Liver (tissue), 7 donors: ENCODE measurements at regions not wholly inside any gene's neighbourhood (a gene's known extent, or its start where the extent isn't known, plus 50 kb on each side); places are given as distances from the start of the nearest gene placed in this dataset.

Experiments
- DNase-seq: peaks from one replicate; pipeline ENCODE4 v3.0.0-alpha.2; 2017; ENCODE audit warnings: low spot score
- H3K27ac ChIP-seq, 2 donors: one replicate each; pipeline ENCODE4 v1.7.0; 2013; ENCODE audit warnings: inconsistent platforms in 2 of 2, low read length in 2 of 2, control low read depth in 1 of 2, low read depth in 1 of 2, mild to moderate bottlenecking in 1 of 2
- H3K27me3 ChIP-seq, 4 donors: one replicate each; pipeline versions ENCODE4 v1.6.1 to v1.7.0; 2013; ENCODE audit warnings: low read length in 3 of 4, inconsistent platforms in 1 of 4, mild to moderate bottlenecking in 1 of 4, moderate library complexity in 1 of 4; ENCODE audit not compliant: control insufficient read depth in 4 of 4, insufficient read depth in 4 of 4
- H3K36me3 ChIP-seq, 4 donors: one replicate each; pipeline versions ENCODE4 v1.6.1 to v1.7.0; 2013; ENCODE audit warnings: low read length in 3 of 4, mild to moderate bottlenecking in 3 of 4, low read depth in 1 of 4, moderate library complexity in 1 of 4; ENCODE audit not compliant: control insufficient read depth in 4 of 4, insufficient read depth in 3 of 4
- H3K4me1 ChIP-seq, 4 donors: one replicate each; pipeline versions ENCODE4 v1.6.1 to v1.7.0; 2013; ENCODE audit warnings: low read length in 3 of 4, mild to moderate bottlenecking in 3 of 4, moderate library complexity in 1 of 4; ENCODE audit not compliant: control insufficient read depth in 4 of 4, insufficient read depth in 4 of 4
- H3K4me3 ChIP-seq, 3 donors: one replicate each; pipeline versions ENCODE4 v1.6.1 to v1.7.0; 2013; ENCODE audit warnings: low read length in 3 of 3, control low read depth in 1 of 3, low read depth in 1 of 3, mild to moderate bottlenecking in 1 of 3
- H3K9ac ChIP-seq, 2 donors: one replicate each; pipeline ENCODE4 v1.7.0; 2013; ENCODE audit warnings: low read length in 2 of 2, mild to moderate bottlenecking in 2 of 2, moderate library complexity in 2 of 2, control low read depth in 1 of 2, low read depth in 1 of 2
- H3K9me3 ChIP-seq, 4 donors: one replicate each; pipeline versions ENCODE4 v1.6.1 to v1.7.0; 2013; ENCODE audit warnings: low read length in 3 of 4; ENCODE audit not compliant: control insufficient read depth in 4 of 4
- EGR1 ChIP-seq, 2 donors: IDR thresholded peaks; 2 replicates each; pipeline ENCODE4 v1.6.1; 2016 to 2018; ENCODE audit warnings: antibody characterized with exemption in 2 of 2, low read depth in 2 of 2
- FOXA1 ChIP-seq: IDR thresholded peaks from 2 replicates; pipeline ENCODE4 v1.6.1; 2016; ENCODE audit warnings: antibody characterized with exemption
- FOXA2 ChIP-seq: IDR thresholded peaks from 2 replicates; pipeline ENCODE4 v1.6.1; 2016; ENCODE audit warnings: antibody characterized with exemption
- GABPA ChIP-seq, 2 donors: IDR thresholded peaks in 1 of 2; conservative IDR thresholded peaks in 1 of 2; 2 replicates each; pipeline ENCODE4 v1.6.1; 2016; ENCODE audit warnings: antibody characterized with exemption in 2 of 2, mild to moderate bottlenecking in 1 of 2, moderate library complexity in 1 of 2
- JUND ChIP-seq, 2 donors: IDR thresholded peaks; 2 replicates each; pipeline ENCODE4 v1.6.1; 2016; ENCODE audit warnings: antibody characterized with exemption in 2 of 2
- NR2F2 ChIP-seq: IDR thresholded peaks from 2 replicates; pipeline ENCODE4 v1.6.1; 2016; ENCODE audit warnings: antibody characterized with exemption
- RXRA ChIP-seq, 2 donors: IDR thresholded peaks; 2 replicates each; pipeline ENCODE4 v1.6.1; 2017 to 2018; ENCODE audit warnings: antibody characterized with exemption in 2 of 2, mild to moderate bottlenecking in 1 of 2
- TAF1 ChIP-seq: conservative IDR thresholded peaks from 2 replicates; pipeline ENCODE4 v1.6.1; 2016; ENCODE audit warnings: antibody characterized with exemption, mild to moderate bottlenecking
- YY1 ChIP-seq: IDR thresholded peaks from 2 replicates; pipeline ENCODE4 v1.6.1; 2016; ENCODE audit warnings: antibody characterized with exemption, mild to moderate bottlenecking
- ZBTB33 ChIP-seq: IDR thresholded peaks from 2 replicates; pipeline ENCODE4 v1.6.1; 2016; ENCODE audit warnings: antibody characterized with exemption
- WGBS: extraction: QIAGEN DNeasy Blood & Tissue Kit; methylation state at CpG from one replicate; pipeline ENCODE4 v1.1.7; 2013; 5-methylcytosine and 5-hydroxymethylcytosine counted together
- TF ChIP-seq, protein P1 (sequence below): IDR thresholded peaks from 2 replicates; pipeline ENCODE4 v1.6.1; 2016; ENCODE audit warnings: antibody characterized with exemption
- donor health status: healthy.
- donor health status: healthy.
- donor health status: healthy.
- donor health status: healthy.

DNA sequence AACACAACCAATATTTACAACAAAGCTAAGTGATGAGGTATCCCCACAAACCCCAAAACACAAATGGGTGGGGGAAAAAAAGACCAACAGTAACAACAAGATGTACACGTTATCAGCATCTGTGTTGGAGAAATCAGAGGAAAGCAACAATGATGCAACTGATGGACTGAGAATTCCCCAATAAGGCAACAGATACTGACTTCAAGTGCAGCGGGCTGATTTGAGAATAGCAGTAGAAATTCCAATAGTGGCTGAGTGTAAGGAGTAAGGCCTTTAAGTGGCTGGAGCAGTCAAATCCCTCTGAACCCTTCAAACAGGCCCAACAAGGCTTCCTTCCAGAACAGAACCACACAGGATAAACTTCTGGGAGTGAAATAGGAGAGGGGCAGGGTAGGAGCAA is 97.6 kb downstream of the TM2D1 start:
- Histone ChIP-seq H3K27ac (no peak overlapping the region), H3K4me1 (no peaks in the 10 kb centered on the region), H3K4me3 (no peak overlapping the region), H3K9ac (no peak overlapping the region), H3K9me3 (no peaks in the 10 kb centered on the region), H3K27me3 (no peaks in the 10 kb centered on the region), H3K36me3 (no peaks in the 10 kb centered on the region)
- whole genome bisulfite sequencing, result 96% methylated on average over 2 of the region's 2 CpGs
- no peak for DNase-seq
- no peak for TF ChIP-seq YY1
- TF ChIP-seq ZBTB33, result no peak
- no peak for TF ChIP-seq FOXA2
- no peak for TF ChIP-seq RXRA (IDR thresholded peaks at IDR 0.05)
- no peak for TF ChIP-seq NR2F2
- no peak for TF ChIP-seq EGR1 (IDR thresholded peaks at IDR 0.05; ENCODE audit: low read depth in 2 of 2)
- no peak for TF ChIP-seq JUND (IDR thresholded peaks at IDR 0.05)
- TF ChIP-seq, protein P1, sequence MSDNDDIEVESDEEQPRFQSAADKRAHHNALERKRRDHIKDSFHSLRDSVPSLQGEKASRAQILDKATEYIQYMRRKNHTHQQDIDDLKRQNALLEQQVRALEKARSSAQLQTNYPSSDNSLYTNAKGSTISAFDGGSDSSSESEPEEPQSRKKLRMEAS, result no peak

DNA sequence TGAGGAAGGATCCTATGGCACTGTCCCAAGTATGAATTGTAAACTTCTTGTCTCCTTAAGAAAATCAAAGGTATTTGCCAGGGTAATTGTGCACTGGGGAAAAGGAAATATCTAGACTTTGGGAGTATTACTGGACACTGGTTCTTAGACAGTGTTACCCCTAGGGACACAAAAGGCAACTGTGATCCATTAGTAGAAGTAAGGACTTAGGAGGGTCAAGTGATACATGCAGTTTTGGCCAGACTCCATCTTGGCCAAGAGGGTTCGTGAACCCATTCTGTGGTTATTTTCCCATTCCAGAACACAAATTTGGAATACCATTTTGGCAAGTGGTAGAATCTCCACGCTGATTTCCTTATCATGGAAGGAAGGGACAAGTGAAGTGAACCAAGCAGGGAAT is 98.1 kb downstream of the TM2D1 start:
- DNase-seq, result no peak
- Histone ChIP-seq H3K9ac (no peak overlapping the region), H3K36me3 (no peaks in the 10 kb centered on the region), H3K27ac (no peak overlapping the region), H3K27me3 (no peaks in the 10 kb centered on the region), H3K4me1 (no peaks in the 10 kb centered on the region), H3K4me3 (no peak overlapping the region), H3K9me3 (no peaks in the 10 kb centered on the region)
- 83% methylated on average over 2 of the region's 2 CpGs for WGBS
- no peak for TF ChIP-seq EGR1 (IDR thresholded peaks at IDR 0.05; ENCODE audit: low read depth in 2 of 2)
- TF ChIP-seq NR2F2, result peak; percentile 76

DNA sequence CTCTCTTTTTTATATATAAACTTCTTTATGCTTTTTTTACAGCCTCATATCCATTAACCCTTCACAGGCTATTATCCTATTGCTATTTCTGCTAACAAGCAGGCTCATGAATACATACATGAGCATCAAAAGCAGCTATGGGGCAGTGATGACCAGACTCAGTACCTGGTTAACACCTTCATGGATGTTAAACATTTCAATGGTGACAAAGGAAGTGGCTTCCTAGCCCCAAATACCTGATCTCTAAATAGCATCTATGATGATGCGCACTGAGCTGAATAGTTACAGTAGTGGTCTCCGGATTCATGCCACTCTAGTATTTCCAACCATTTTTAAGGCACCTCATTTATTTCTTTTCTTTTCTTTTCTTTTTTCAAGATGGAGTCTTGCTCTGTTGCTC is 101.1 kb downstream of the TM2D1 start:
- Histone ChIP-seq H3K27me3 (no peaks in the 10 kb centered on the region), H3K4me1 (no peaks in the 10 kb centered on the region), H3K9ac (no peak overlapping the region), H3K9me3 (no peaks in the 10 kb centered on the region), H3K27ac (no peak overlapping the region), H3K4me3 (no peak overlapping the region), H3K36me3 (no peaks in the 10 kb centered on the region)
- no peak for TF ChIP-seq YY1
- TF ChIP-seq TAF1, result no peak
- TF ChIP-seq FOXA1, result no peak
- no peak for TF ChIP-seq ZBTB33
- TF ChIP-seq GABPA (IDR thresholded peaks at IDR 0.05 in 1 of 2, conservative IDR thresholded peaks at IDR 0.05 in 1 of 2), result no peak
- DNase-seq, result no peak
- 96% methylated on average over 2 of the region's 2 CpGs for WGBS
